ENCODE measurements at regions not wholly inside any gene's neighbourhood (a gene's known extent, or its start where the extent isn't known, plus 50 kb on each side); places are given as distances from the start of the nearest gene placed in this dataset.

- TF ChIP-seq CTCF (IDR thresholded peaks at IDR 0.05; ENCODE audit: borderline replicate concordance, extremely low read depth, low read length, poor library complexity, severe bottlenecking) (no peak), EZH2 (IDR thresholded peaks at IDR 0.05; ENCODE audit: borderline replicate concordance, low read depth, low read length, severe bottlenecking) (no peak)
Observed at GRCh38 chr3:117874028-117874690, 1160.5 kb downstream of the IGSF11 start.
